Brain microvascular endothelial cell (primary cell): ENCODE measurements at regions not wholly inside any gene's neighbourhood (a gene's known extent, or its start where the extent isn't known, plus 50 kb on each side); places are given as distances from the start of the nearest gene placed in this dataset.

Experiments used
- DNase-seq: peaks from one replicate; pipeline ENCODE4 v3.0.0-alpha.2; 2020
- H3K27ac ChIP-seq: fragments of 250-450 bp; sonication (Bioruptor Pico); 2 replicates; pipeline ENCODE4 v1.5.1; 2020; ENCODE audit warnings: mild to moderate bottlenecking, moderate library complexity
- H3K27me3 ChIP-seq: fragments of 250-450 bp; sonication (Bioruptor Pico); replicated peaks from 2 replicates; pipeline ENCODE4 v1.5.1; 2020; ENCODE audit warnings: mild to moderate bottlenecking
- H3K36me3 ChIP-seq: fragments of 250-450 bp; sonication (Bioruptor Pico); replicated peaks from 2 replicates; pipeline ENCODE4 v1.5.1; 2020; ENCODE audit warnings: mild to moderate bottlenecking
- H3K4me3 ChIP-seq: 2 replicates; pipeline ENCODE4 v1.5.1; 2011; ENCODE audit warnings: low read depth, mild to moderate bottlenecking, control low read depth, low read length, moderate library complexity
- CTCF ChIP-seq: IDR thresholded peaks from 2 replicates; pipeline ENCODE4 v1.5.1; 2011; ENCODE audit warnings: low read depth, mild to moderate bottlenecking, moderate library complexity, low read length, control low read depth, inconsistent platforms; ENCODE audit errors: missing control alignments
- in situ Hi-C: cut with HindIII; loops from 2 replicates; pipeline ENCODE4 v1.10.0; 2017; ENCODE audit warnings: low sequenced_read_pairs, low pct_ligation_motif_present

DNA sequence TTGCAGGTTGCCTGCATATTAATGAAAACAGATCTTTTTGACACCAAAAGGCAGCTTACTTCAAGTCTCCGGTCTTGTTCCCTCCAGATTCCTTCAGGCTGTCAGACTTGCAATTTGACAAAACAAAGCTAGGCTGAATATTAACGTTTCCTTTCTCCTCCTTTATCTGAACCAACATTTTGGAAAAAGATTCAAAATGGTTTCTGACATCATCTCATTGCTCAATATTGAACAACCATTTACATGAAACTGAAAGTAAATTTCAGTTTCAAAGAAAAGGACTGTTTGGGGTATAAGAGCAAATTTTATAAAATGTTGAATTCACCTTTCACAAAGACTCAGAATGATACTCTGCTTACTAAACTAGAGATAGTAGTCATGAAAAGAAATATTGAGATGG lies 521.8 kb downstream of the KCNJ2 start:
- Histone ChIP-seq H3K27me3 (no peaks in the 10 kb centered on the region), H3K36me3 (no peaks in the 10 kb centered on the region), H3K4me3 (no peak overlapping the region), H3K27ac (no peak overlapping the region)
- no peak for TF ChIP-seq CTCF
- DNase-seq, result no peak
- in situ Hi-C loops, result no loop called here

DNA sequence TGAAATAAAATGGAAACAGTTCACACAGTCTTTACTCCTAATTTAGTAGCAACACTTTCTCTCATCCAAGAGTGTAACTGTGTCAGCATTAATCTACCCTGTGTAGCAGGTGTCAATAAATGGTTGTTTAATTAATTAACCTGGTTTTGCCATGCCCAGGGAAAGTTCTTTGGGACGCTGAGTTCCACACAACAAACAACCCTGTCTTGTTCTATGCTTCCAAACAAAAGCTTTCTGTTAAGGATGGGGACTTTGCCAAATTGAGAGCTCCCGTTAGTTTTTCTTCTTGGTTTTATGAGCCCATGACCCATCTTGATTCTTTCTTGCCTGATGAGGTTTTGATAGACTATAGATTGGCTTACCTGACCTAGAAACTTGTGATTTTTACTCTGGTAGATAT lies 530.1 kb downstream of the KCNJ2 start:
- Histone ChIP-seq H3K27me3 (no peaks in the 10 kb centered on the region), H3K27ac (no peak overlapping the region), H3K36me3 (no peaks in the 10 kb centered on the region), H3K4me3 (no peak overlapping the region)
- in situ Hi-C loops, result no loop called here
- TF ChIP-seq CTCF, result no peak
- DNase-seq, result no peak

DNA sequence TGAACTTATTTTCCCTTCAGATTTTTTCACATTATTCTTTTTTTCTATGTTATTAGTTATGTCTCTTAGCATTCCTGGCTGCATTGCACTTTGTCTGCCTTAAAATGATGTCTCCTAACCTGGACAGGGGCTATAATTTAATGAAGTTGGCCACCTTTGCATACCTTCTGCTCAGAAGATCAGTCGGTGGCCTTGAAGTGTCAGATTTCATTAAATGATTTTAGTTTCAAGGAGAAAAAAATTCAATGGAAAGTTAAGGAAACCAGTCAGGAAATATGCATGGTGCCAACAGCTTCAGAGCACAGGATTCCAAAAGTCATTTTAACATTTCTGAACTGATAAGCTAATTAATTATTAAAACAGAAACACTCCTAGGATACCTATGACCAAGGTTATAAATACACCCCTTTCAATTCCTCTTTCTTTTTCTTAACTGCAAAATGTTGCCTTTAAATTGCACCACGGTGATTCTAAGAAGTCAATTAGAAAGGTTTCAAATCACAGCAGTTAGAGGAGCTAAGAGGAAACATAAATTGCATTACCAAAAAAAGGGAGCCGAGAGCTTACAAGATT lies 533.4 kb downstream of the KCNJ2 start:
- no peak overlapping the region for H3K27ac ChIP-seq
- no peak for TF ChIP-seq CTCF
- in situ Hi-C loops, result no loop called here
- H3K4me3 ChIP-seq, result no peak overlapping the region
- H3K36me3 ChIP-seq, result no peaks in the 10 kb centered on the region
- DNase-seq, result no peak
- no peaks in the 10 kb centered on the region for H3K27me3 ChIP-seq

- Histone ChIP-seq H3K27me3 (no peaks in the 10 kb centered on the region), H3K27ac (no peak overlapping the region), H3K4me3 (no peak overlapping the region), H3K36me3 (no peaks in the 10 kb centered on the region)
- in situ Hi-C loops, result no loop called here
- DNase-seq, result no peak
- TF ChIP-seq CTCF, result no peak
These were observed 540.3 kb downstream of the KCNJ2 start for GRCh38 chr17:70709596-70709995.

- H3K27me3 ChIP-seq, result no peaks in the 10 kb centered on the region
- no peak for TF ChIP-seq CTCF
- H3K4me3 ChIP-seq, result no peak overlapping the region
- in situ Hi-C loops, result no loop called here
- DNase-seq, result no peak
- H3K27ac ChIP-seq, result no peak overlapping the region
- no peaks in the 10 kb centered on the region for H3K36me3 ChIP-seq
These were observed 544.4 kb downstream of the KCNJ2 start for GRCh38 chr17:70713694-70714093.

DNA sequence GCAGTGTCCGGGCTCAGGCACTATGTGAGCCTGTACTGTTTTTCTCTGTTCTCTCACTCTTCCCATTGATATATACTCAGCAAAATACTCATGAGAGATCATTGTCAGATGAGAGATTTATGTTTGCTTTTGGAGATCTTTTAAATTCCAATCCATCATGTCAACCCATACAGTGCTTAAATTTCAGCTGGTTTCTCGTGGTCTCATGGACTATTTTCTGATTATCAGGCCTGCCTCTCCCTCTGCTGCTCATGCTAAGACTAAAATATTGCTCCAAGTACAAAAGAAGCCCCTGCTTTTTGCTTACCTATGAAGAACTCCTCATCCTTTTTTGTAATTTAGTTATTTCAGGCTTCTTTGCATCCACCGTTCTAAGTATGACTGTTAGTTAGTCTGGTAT lies 547.2 kb downstream of the KCNJ2 start:
- Histone ChIP-seq H3K4me3 (no peak overlapping the region), H3K27me3 (no peaks in the 10 kb centered on the region), H3K27ac (no peak overlapping the region), H3K36me3 (no peaks in the 10 kb centered on the region)
- no peak for TF ChIP-seq CTCF
- no peak for DNase-seq
- in situ Hi-C loops, result no loop called here
